Thyroid gland (tissue), 4 donors: ENCODE measurements at regions not wholly inside any gene's neighbourhood (a gene's known extent, or its start where the extent isn't known, plus 50 kb on each side); places are given as distances from the start of the nearest gene placed in this dataset.

Experiments used
- POLR2A ChIP-seq, 2 donors: fragments of 450-650 bp; IDR thresholded peaks; one replicate each; pipeline ENCODE4 v1.6.1; 2017; ENCODE audit warnings: antibody characterized with exemption in 2 of 2, mild to moderate bottlenecking in 2 of 2, moderate library complexity in 1 of 2
- TF ChIP-seq, protein P1 (sequence below), 6 experiments: fragments of 200-600 bp in 3 of 6; fragments of 450-650 bp in 3 of 6; sonication (generic) in 3 of 6; IDR thresholded peaks; one replicate each; pipeline ENCODE4 v1.5.1; 2016 to 2019; ENCODE audit warnings: antibody characterized with exemption in 6 of 6, mild to moderate bottlenecking in 2 of 6, inconsistent platforms in 1 of 6, moderate library complexity in 1 of 6

DNA sequence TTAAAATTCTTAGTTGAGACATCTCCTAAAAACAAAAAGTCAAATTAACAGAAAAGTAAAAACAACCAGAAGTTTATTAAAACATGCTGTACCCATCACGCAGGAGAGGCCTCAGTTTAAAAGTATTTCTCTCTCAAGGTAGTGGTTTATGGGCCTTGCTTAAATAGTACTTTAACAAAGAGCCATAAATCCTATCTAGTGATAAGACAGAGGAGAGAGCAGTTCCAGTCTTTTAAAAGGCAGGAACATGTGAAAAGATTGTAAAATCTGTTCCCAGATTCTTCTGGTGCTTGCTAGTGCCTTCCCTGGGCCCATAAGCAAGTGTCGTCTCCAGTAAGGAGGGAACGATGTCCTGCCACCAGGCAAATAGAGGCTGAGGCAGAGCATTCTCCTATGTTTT lies 476.3 kb upstream of the ADGRL3 start:
- TF ChIP-seq POLR2A (IDR thresholded peaks at IDR 0.05), result no peak
- TF ChIP-seq, protein P1, sequence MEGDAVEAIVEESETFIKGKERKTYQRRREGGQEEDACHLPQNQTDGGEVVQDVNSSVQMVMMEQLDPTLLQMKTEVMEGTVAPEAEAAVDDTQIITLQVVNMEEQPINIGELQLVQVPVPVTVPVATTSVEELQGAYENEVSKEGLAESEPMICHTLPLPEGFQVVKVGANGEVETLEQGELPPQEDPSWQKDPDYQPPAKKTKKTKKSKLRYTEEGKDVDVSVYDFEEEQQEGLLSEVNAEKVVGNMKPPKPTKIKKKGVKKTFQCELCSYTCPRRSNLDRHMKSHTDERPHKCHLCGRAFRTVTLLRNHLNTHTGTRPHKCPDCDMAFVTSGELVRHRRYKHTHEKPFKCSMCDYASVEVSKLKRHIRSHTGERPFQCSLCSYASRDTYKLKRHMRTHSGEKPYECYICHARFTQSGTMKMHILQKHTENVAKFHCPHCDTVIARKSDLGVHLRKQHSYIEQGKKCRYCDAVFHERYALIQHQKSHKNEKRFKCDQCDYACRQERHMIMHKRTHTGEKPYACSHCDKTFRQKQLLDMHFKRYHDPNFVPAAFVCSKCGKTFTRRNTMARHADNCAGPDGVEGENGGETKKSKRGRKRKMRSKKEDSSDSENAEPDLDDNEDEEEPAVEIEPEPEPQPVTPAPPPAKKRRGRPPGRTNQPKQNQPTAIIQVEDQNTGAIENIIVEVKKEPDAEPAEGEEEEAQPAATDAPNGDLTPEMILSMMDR (IDR thresholded peaks at IDR 0.05), result no peak
